ENCODE measurements at regions not wholly inside any gene's neighbourhood (a gene's known extent, or its start where the extent isn't known, plus 50 kb on each side); places are given as distances from the start of the nearest gene placed in this dataset.

DNA sequence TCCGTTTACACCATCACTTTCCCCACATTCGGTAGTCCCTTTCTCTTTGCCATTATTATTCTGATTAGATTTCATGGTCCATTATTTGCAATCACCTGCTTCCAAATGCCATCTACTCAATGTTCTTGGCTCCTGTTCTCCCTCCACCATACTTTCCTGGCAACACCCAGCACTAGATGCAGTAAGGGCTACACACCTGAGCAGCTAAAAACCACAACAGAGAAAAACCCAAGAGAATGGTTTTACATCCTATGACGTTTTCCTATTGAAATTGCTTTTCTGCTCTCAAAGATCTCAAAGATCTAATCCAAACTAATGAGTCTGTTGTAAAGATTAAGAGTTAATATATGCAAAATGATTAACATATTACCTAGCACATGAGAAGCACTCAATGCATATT is 441.3 kb downstream of the SHISA9 start:
- TF ChIP-seq EZH2 (IDR thresholded peaks at IDR 0.05), result no peak
- TF ChIP-seq, protein P1, sequence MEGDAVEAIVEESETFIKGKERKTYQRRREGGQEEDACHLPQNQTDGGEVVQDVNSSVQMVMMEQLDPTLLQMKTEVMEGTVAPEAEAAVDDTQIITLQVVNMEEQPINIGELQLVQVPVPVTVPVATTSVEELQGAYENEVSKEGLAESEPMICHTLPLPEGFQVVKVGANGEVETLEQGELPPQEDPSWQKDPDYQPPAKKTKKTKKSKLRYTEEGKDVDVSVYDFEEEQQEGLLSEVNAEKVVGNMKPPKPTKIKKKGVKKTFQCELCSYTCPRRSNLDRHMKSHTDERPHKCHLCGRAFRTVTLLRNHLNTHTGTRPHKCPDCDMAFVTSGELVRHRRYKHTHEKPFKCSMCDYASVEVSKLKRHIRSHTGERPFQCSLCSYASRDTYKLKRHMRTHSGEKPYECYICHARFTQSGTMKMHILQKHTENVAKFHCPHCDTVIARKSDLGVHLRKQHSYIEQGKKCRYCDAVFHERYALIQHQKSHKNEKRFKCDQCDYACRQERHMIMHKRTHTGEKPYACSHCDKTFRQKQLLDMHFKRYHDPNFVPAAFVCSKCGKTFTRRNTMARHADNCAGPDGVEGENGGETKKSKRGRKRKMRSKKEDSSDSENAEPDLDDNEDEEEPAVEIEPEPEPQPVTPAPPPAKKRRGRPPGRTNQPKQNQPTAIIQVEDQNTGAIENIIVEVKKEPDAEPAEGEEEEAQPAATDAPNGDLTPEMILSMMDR (IDR thresholded peaks at IDR 0.05 in 2 of 3, conservative IDR thresholded peaks at IDR 0.05 in 1 of 3; ENCODE audit: borderline replicate concordance in 1 of 3, insufficient read depth in 1 of 3, low read depth in 2 of 3, low read length in 2 of 3), result no peak
- no peak for TF ChIP-seq ATF3 (IDR thresholded peaks at IDR 0.05)
- no peak for TF ChIP-seq FOSL1 (IDR thresholded peaks at IDR 0.05; ENCODE audit: low read depth)
- no peak for TF ChIP-seq RAD21 (IDR thresholded peaks at IDR 0.05; ENCODE audit: low read depth)
- TF ChIP-seq SRF (IDR thresholded peaks at IDR 0.05; ENCODE audit: low read depth), result no peak
- TF ChIP-seq POLR2A (IDR thresholded peaks at IDR 0.05; ENCODE audit: borderline replicate concordance, extremely low read depth, insufficient read depth, insufficient read length), result no peak
- TF ChIP-seq POLR2AphosphoS5 (IDR thresholded peaks at IDR 0.05; ENCODE audit: low read depth, low read length), result no peak
- no peak for TF ChIP-seq EGR1 (IDR thresholded peaks at IDR 0.05; ENCODE audit: low read depth)
- TF ChIP-seq JUND (IDR thresholded peaks at IDR 0.05), result no peak
- TF ChIP-seq ZNF274 (IDR thresholded peaks at IDR 0.05; ENCODE audit: low read depth, low read length), result no peak
- TF ChIP-seq, protein P2, sequence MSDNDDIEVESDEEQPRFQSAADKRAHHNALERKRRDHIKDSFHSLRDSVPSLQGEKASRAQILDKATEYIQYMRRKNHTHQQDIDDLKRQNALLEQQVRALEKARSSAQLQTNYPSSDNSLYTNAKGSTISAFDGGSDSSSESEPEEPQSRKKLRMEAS (IDR thresholded peaks at IDR 0.05), result no peak
- no peak for TF ChIP-seq CEBPB (IDR thresholded peaks at IDR 0.05; ENCODE audit: low read depth)
- no peak for TF ChIP-seq EZH2phosphoT487 (IDR thresholded peaks at IDR 0.05; ENCODE audit: borderline replicate concordance)
